ENCODE measurements at regions not wholly inside any gene's neighbourhood (a gene's known extent, or its start where the extent isn't known, plus 50 kb on each side); places are given as distances from the start of the nearest gene placed in this dataset.

DNA sequence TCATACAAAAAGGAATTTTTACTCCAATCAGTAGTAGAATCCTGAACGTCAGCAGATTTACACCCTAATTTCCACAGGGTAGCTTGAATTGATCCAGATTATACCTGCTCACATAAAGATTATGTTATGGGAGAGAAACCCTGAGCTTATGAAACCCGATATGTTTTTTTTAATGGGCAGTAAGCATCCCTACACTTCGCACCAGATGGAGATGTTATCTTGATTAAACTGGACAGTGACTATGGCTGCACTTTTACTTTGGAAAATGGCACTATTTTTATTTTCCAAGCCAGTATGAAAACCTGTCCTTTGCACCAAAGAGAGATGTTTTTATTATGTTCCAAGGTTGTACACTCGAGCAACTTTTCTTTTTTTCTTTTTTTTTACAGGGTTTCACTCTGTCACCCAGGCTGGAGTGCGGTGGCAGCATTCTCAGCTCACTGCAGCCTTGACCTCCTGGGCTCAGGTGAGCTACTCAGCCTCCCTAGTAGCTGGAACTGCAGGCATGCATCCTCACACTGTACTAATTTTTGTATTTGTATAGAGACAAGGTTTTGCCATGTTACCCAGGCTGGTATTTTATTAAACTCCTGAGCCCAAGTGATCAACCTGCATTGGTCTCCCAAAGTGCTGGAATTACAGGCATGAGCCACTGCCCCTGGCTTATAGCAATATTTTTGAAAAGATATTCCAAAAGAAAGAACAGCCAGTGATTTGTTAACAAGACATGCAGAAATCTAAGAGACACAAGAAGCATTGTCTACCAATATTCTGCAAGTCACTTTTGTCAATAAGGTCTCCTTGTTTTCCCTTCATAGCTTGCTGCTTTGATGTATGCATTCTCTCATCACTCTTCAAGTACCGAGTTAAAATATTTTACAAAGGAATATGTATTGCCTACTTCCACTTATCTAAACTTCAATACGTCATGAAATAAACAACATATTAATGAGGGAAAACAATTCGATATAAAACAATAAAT is 1412.6 kb downstream of the ZPLD1 start:
- intact Hi-C loops (cut with DNase I): no loop called here

DNA sequence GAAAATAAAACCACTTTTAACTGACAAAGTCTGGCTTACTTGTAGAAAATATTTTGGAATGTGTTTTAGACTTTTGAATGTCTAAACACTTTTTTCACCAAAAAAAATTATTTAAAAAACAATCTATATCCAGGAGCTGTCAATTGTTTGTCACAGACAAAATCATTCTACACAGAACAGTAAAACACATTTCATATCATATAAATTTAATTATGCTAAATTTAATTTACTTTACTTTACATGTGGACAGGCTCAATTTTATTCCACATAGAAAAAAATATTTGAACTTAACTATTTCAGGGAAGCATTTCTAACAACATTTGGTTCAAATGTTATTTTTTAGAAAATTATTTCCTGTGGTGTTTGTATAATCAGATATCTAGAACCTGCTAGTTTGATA is 1417.0 kb downstream of the ZPLD1 start:
- H3K4me1 ChIP-seq: no peaks in the 10 kb centered on the region
- no peak overlapping the region for H3K4me3 ChIP-seq
- H3K27me3 ChIP-seq: no peaks in the 10 kb centered on the region
- TF ChIP-seq POLR2AphosphoS5 (IDR thresholded peaks at IDR 0.05) (no peak), EP300 (IDR thresholded peaks at IDR 0.05) (no peak), POLR2A (IDR thresholded peaks at IDR 0.05; ENCODE audit: low read depth) (no peak)
- TF ChIP-seq, protein P1, sequence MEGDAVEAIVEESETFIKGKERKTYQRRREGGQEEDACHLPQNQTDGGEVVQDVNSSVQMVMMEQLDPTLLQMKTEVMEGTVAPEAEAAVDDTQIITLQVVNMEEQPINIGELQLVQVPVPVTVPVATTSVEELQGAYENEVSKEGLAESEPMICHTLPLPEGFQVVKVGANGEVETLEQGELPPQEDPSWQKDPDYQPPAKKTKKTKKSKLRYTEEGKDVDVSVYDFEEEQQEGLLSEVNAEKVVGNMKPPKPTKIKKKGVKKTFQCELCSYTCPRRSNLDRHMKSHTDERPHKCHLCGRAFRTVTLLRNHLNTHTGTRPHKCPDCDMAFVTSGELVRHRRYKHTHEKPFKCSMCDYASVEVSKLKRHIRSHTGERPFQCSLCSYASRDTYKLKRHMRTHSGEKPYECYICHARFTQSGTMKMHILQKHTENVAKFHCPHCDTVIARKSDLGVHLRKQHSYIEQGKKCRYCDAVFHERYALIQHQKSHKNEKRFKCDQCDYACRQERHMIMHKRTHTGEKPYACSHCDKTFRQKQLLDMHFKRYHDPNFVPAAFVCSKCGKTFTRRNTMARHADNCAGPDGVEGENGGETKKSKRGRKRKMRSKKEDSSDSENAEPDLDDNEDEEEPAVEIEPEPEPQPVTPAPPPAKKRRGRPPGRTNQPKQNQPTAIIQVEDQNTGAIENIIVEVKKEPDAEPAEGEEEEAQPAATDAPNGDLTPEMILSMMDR (IDR thresholded peaks at IDR 0.05): no peak
- H3K27ac ChIP-seq (replicated peaks in 1 of 4): no peak overlapping the region
- no peaks in the 10 kb centered on the region for H3K9me3 ChIP-seq
- intact Hi-C loops (cut with DNase I): no loop called here
- DNase-seq (ENCODE audit: extremely low spot score): no peak
- H3K36me3 ChIP-seq: no peaks in the 10 kb centered on the region

More for the DNA sequence above, 1412.6 kb downstream of the ZPLD1 start:
- Histone ChIP-seq H3K4me3 (no peak overlapping the region), H3K4me1 (no peaks in the 10 kb centered on the region), H3K27me3 (no peaks in the 10 kb centered on the region), H3K27ac (replicated peaks in 1 of 4) (no peak overlapping the region), H3K9me3 (no peaks in the 10 kb centered on the region), H3K36me3 (no peaks in the 10 kb centered on the region)
- no peak for TF ChIP-seq POLR2A (IDR thresholded peaks at IDR 0.05; ENCODE audit: low read depth)
- TF ChIP-seq, protein P1 (IDR thresholded peaks at IDR 0.05): no peak
- no peak for TF ChIP-seq POLR2AphosphoS5 (IDR thresholded peaks at IDR 0.05)
- TF ChIP-seq EP300 (IDR thresholded peaks at IDR 0.05): no peak
- DNase-seq (ENCODE audit: extremely low spot score): no peak
- WGBS: 66% methylated on average over 8 of the region's 8 CpGs

DNA sequence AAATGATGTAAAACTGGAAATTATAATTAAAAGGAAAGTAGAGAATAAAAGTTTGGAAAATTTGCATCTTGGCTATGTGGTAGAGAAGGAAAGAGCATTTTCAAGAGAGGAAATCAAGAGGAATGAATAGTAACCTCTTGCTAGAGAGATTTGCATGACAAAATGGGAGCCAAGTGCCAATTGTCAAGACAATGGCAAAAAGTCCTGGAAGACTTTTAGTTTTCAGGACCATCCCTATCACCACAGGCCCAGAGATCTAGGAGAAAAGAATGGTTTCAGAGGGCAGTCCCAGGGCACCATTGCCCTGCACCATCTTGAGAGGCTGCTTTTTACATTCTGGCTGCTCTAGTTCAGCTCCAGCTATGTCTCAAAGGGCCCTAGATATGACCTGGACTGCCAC is 1427.6 kb downstream of the ZPLD1 start:
- intact Hi-C loops (cut with DNase I): no loop called here
- Histone ChIP-seq H3K4me1 (no peaks in the 10 kb centered on the region), H3K27ac (replicated peaks in 1 of 4) (no peak overlapping the region), H3K4me3 (no peak overlapping the region), H3K36me3 (no peaks in the 10 kb centered on the region), H3K27me3 (no peaks in the 10 kb centered on the region), H3K9me3 (no peaks in the 10 kb centered on the region)
- no peak for TF ChIP-seq POLR2A (IDR thresholded peaks at IDR 0.05; ENCODE audit: low read depth)
- no peak for TF ChIP-seq EP300 (IDR thresholded peaks at IDR 0.05)
- no peak for TF ChIP-seq POLR2AphosphoS5 (IDR thresholded peaks at IDR 0.05)
- TF ChIP-seq, protein P1 (IDR thresholded peaks at IDR 0.05): no peak
- DNase-seq (ENCODE audit: extremely low spot score): no peak

DNA sequence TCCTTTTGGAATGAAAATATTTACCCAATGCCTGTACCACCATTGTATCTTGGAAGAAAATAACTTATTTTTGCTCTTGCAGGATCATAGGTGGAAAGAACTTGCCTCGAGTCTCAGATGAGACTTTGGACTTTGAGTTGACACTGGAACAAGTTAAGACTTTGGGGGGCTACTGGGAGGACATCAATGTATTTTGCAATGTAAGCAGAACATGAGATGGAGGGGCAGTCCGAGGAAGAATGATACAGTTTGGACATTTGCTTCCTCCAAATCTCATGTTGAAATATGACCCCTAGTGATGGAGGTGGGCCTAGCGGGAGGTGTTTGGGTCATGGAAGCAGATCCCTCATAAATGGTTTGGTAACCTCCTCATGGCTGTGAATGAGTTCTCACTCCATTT is 1428.6 kb downstream of the ZPLD1 start:
- Histone ChIP-seq H3K4me3 (no peak overlapping the region), H3K27me3 (no peaks in the 10 kb centered on the region), H3K36me3 (no peaks in the 10 kb centered on the region), H3K9me3 (no peaks in the 10 kb centered on the region), H3K27ac (replicated peaks in 1 of 4) (no peak overlapping the region), H3K4me1 (no peaks in the 10 kb centered on the region)
- 77% methylated on average over 3 of the region's 3 CpGs for WGBS
- DNase-seq (ENCODE audit: extremely low spot score): no peak
- TF ChIP-seq EP300 (IDR thresholded peaks at IDR 0.05): no peak
- TF ChIP-seq, protein P1 (IDR thresholded peaks at IDR 0.05): no peak
- no peak for TF ChIP-seq POLR2A (IDR thresholded peaks at IDR 0.05; ENCODE audit: low read depth)
- TF ChIP-seq POLR2AphosphoS5 (IDR thresholded peaks at IDR 0.05): no peak
- intact Hi-C loops (cut with DNase I): no loop called here
